ENCODE measurements at regions not wholly inside any gene's neighbourhood (a gene's known extent, or its start where the extent isn't known, plus 50 kb on each side); places are given as distances from the start of the nearest gene placed in this dataset.

GRCh38 chr5:58021466-58021865 is 438.4 kb downstream of the PLK2 start:
- TF ChIP-seq EZH2 (IDR thresholded peaks at IDR 0.05; ENCODE audit: low read length, unreplicated experiment) (no peak), CTCF (conservative IDR thresholded peaks at IDR 0.05; ENCODE audit: low read depth, low read length) (no peak), EZH2phosphoT487 (IDR thresholded peaks at IDR 0.05; ENCODE audit: borderline replicate concordance, low read length) (no peak)
- Histone ChIP-seq H4K20me1 (ENCODE audit: low read length) (no peaks in the 10 kb centered on the region), H3K9me2 (replicated peaks; ENCODE audit: low read length) (no peaks in the 10 kb centered on the region), H3K4me3 (ENCODE audit: low read length) (no peak overlapping the region), H3K9me3 (ENCODE audit: low read length) (no peaks in the 10 kb centered on the region), H3K27me3 (ENCODE audit: low read length) (no peaks in the 10 kb centered on the region), H3F3A (ENCODE audit: low read length, unreplicated experiment) (no peaks in the 10 kb centered on the region), H3K4me1 (ENCODE audit: insufficient read depth, low read length) (no peaks in the 10 kb centered on the region), H3K4me2 (ENCODE audit: low read length) (no peak overlapping the region), H3K79me2 (ENCODE audit: low read length) (no peaks in the 10 kb centered on the region), H3K27ac (ENCODE audit: low read length) (no peak overlapping the region), H2AFZ (ENCODE audit: low read length) (no peak overlapping the region), H3K9ac (ENCODE audit: low read length) (no peak overlapping the region), H3K36me3 (ENCODE audit: low read depth, low read length) (no peaks in the 10 kb centered on the region)
- intact Hi-C loops (cut with micrococcal nuclease) = no loop called here
- no TSS peak for BruUV-seq (replicated peaks)
- ATAC-seq (no peak), DNase-seq (no peak)
- POLR2A ChIA-PET (ENCODE audit: unreplicated experiment) = interaction anchor here (0.6 kb wide), 1 partner anchor 35 kb away, joined by 3 read pairs; no protein-coding TSS in a partner anchor
- CTCF ChIA-PET = no interaction called here

DNA sequence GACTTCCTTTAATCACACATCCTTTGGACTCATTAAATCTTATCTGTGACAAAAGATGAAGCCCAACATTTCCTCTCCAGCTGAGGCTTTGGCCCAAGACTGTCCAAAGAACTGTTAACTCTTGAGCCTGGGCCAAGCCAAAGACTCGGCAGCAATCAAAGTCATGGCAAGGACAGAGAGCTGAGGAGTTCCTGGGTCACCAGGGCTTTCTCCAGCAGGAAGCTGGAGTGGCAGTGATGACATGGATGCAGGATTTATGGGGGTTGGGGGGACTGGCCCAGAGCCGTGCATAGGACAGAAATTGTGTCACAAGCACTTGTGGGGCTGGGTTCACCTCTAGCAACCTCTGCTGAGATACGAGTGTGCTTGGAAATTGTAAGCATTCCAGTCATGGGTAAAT is 440.3 kb downstream of the PLK2 start:
- no peaks in the 10 kb centered on the region for H3K9me3 ChIP-seq (ENCODE audit: low read length)
- H3F3A ChIP-seq (ENCODE audit: low read length, unreplicated experiment) = no peaks in the 10 kb centered on the region
- ChIA-PET POLR2A (ENCODE audit: unreplicated experiment) (no interaction called here), CTCF (no interaction called here)
- no peaks in the 10 kb centered on the region for H3K79me2 ChIP-seq (ENCODE audit: low read length)
- no peak overlapping the region for H2AFZ ChIP-seq (ENCODE audit: low read length)
- H3K9ac ChIP-seq (ENCODE audit: low read length) = no peak overlapping the region
- no peak overlapping the region for H3K4me3 ChIP-seq (ENCODE audit: low read length)
- DNase-seq (no peak), ATAC-seq (no peak)
- no peaks in the 10 kb centered on the region for H3K36me3 ChIP-seq (ENCODE audit: low read depth, low read length)
- TF ChIP-seq CTCF (conservative IDR thresholded peaks at IDR 0.05; ENCODE audit: low read depth, low read length) (no peak), EZH2phosphoT487 (IDR thresholded peaks at IDR 0.05; ENCODE audit: borderline replicate concordance, low read length) (no peak), EZH2 (IDR thresholded peaks at IDR 0.05; ENCODE audit: low read length, unreplicated experiment) (no peak)
- no peaks in the 10 kb centered on the region for H3K27me3 ChIP-seq (ENCODE audit: low read length)
- H3K4me1 ChIP-seq (ENCODE audit: insufficient read depth, low read length) = no peaks in the 10 kb centered on the region
- H3K4me2 ChIP-seq (ENCODE audit: low read length) = no peak overlapping the region
- no TSS peak for BruUV-seq (replicated peaks)
- no peak overlapping the region for H3K27ac ChIP-seq (ENCODE audit: low read length)
- no peaks in the 10 kb centered on the region for H3K9me2 ChIP-seq (replicated peaks; ENCODE audit: low read length)
- no peaks in the 10 kb centered on the region for H4K20me1 ChIP-seq (ENCODE audit: low read length)
- intact Hi-C loops (cut with micrococcal nuclease) = no loop called here

DNA sequence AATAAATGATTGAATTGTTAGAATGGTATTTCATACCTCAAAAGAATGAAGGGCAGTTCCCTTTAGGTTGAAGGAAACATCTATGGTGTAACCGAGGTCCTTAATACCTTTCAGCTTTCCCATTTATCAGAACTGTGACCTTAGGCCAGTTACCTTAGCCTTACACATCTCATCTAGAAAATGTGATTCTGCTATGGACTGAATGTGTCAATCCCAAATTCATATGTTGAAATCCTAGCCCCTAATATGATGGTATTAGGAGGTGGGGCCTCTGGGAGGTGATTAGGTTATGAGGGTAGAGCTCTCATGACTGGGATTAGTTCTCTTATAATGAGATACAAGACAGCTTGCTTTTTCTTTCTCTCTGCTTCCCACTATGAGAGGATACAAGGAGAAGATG is 441.9 kb downstream of the PLK2 start:
- DNase-seq (no peak), ATAC-seq (no peak)
- no peaks in the 10 kb centered on the region for H3K9me2 ChIP-seq (replicated peaks; ENCODE audit: low read length)
- H3K36me3 ChIP-seq (ENCODE audit: low read depth, low read length) = no peaks in the 10 kb centered on the region
- TF ChIP-seq EZH2phosphoT487 (IDR thresholded peaks at IDR 0.05; ENCODE audit: borderline replicate concordance, low read length) (no peak), EZH2 (IDR thresholded peaks at IDR 0.05; ENCODE audit: low read length, unreplicated experiment) (no peak), CTCF (conservative IDR thresholded peaks at IDR 0.05; ENCODE audit: low read depth, low read length) (no peak)
- no peak overlapping the region for H2AFZ ChIP-seq (ENCODE audit: low read length)
- no peak overlapping the region for H3K27ac ChIP-seq (ENCODE audit: low read length)
- H4K20me1 ChIP-seq (ENCODE audit: low read length) = no peaks in the 10 kb centered on the region
- no TSS peak for BruUV-seq (replicated peaks)
- no peaks in the 10 kb centered on the region for H3K79me2 ChIP-seq (ENCODE audit: low read length)
- intact Hi-C loops (cut with micrococcal nuclease) = no loop called here
- CTCF ChIA-PET = no interaction called here
- H3K9ac ChIP-seq (ENCODE audit: low read length) = no peak overlapping the region
- no peaks in the 10 kb centered on the region for H3F3A ChIP-seq (ENCODE audit: low read length, unreplicated experiment)
- H3K9me3 ChIP-seq (ENCODE audit: low read length) = no peaks in the 10 kb centered on the region
- no peak overlapping the region for H3K4me3 ChIP-seq (ENCODE audit: low read length)
- POLR2A ChIA-PET (ENCODE audit: unreplicated experiment) = no interaction called here
- H3K27me3 ChIP-seq (ENCODE audit: low read length) = no peaks in the 10 kb centered on the region
- no peak overlapping the region for H3K4me2 ChIP-seq (ENCODE audit: low read length)
- no peaks in the 10 kb centered on the region for H3K4me1 ChIP-seq (ENCODE audit: insufficient read depth, low read length)

Data from PC-3 (cell line).